GM12878 (cell line): ENCODE measurements at regions not wholly inside any gene's neighbourhood (a gene's known extent, or its start where the extent isn't known, plus 50 kb on each side); places are given as distances from the start of the nearest gene placed in this dataset.

Experiments
- ATAC-seq: fragments of 200-7000 bp; cut with Tn5 transposase; 3 replicates; pipeline ENCODE4 v1.9.1; 2020; ENCODE audit warnings: mild to moderate bottlenecking, moderate library complexity
- BruUV-seq: library from RNA; stranded (reverse); fragments of 400-500 nt; replicated peaks from 2 replicates; lab custom pipeline; 2021; lab: Mats Ljungman, UMichigan
- CTCF ChIA-PET: fragments of 300-600 bp; sonication (Branson Sonifier 250); formaldehyde crosslinking; extraction: SDS; loops from one replicate; lab custom pipeline; 2021; ENCODE audit warnings: inconsistent platforms; lab: Yijun Ruan, JAX
- POLR2A ChIA-PET: fragments of 350-600 bp; formaldehyde crosslinking; extraction: SDS; loops from one replicate; lab custom pipeline; 2021; ENCODE audit warnings: inconsistent platforms; lab: Charles Lee
- RAD21 ChIA-PET: fragments of 300-600 bp; sonication (Branson Sonifier 250); formaldehyde crosslinking; loops from one replicate; lab custom pipeline; 2023; ENCODE audit warnings: antibody characterized with exemption; ENCODE audit not compliant: unreplicated experiment; lab: Charles Lee
- SMC1A ChIA-PET: fragments of 300-600 bp; sonication (Branson Sonifier 250); formaldehyde crosslinking; loops from one replicate; lab custom pipeline; 2023; ENCODE audit not compliant: unreplicated experiment, uncharacterized antibody; lab: Charles Lee
- DNase-seq: peaks from one replicate; pipeline ENCODE4 v3.0.0-alpha.2; 2011; ENCODE audit warnings: low read depth, low spot score
- FAIRE-seq: peaks from 3 replicates; lab custom pipeline; 2011; peaks lifted over from hg19 to GRCh38; lab: Jason Lieb, UNC
- H2AFZ ChIP-seq: 2 replicates; pipeline ENCODE4 v1.6.0; 2011; ENCODE audit warnings: low read depth, low read length, control low read depth; ENCODE audit not compliant: control insufficient read depth
- H3K27ac ChIP-seq: 2 replicates; pipeline ENCODE4 v1.5.1; 2011; ENCODE audit warnings: control low read depth; ENCODE audit not compliant: control insufficient read depth, insufficient read depth
- H3K27me3 ChIP-seq, 2 experiments: replicated peaks in 1 of 2; 2 replicates each; pipeline versions ENCODE4 v1.6.0 to v1.6.1; 2011; ENCODE audit warnings: low read length in 1 of 2; ENCODE audit not compliant: control insufficient read depth in 2 of 2, insufficient read depth in 2 of 2
- H3K36me3 ChIP-seq, 2 experiments: 2 replicates each; pipeline ENCODE4 v1.5.1; 2011; ENCODE audit warnings: low read length in 1 of 2; ENCODE audit not compliant: control insufficient read depth in 2 of 2, insufficient read depth in 2 of 2
- H3K4me1 ChIP-seq: 2 replicates; pipeline ENCODE4 v1.6.1; 2011; ENCODE audit warnings: mild to moderate bottlenecking, low read length, moderate library complexity, mixed read lengths; ENCODE audit not compliant: control insufficient read depth, insufficient read depth
- H3K4me2 ChIP-seq: 2 replicates; pipeline ENCODE4 v1.6.0; 2011; ENCODE audit warnings: control low read depth; ENCODE audit not compliant: control insufficient read depth, insufficient read depth
- H3K4me3 ChIP-seq: fragments of 200-600 bp; sonication (generic); 2 replicates; pipeline ENCODE4 v1.5.1; 2016
- H3K79me2 ChIP-seq: 2 replicates; pipeline ENCODE4 v1.6.0; 2011; ENCODE audit warnings: low read length; ENCODE audit not compliant: control insufficient read depth, insufficient read depth
- H3K9ac ChIP-seq: 2 replicates; pipeline ENCODE4 v1.8.0; 2011; ENCODE audit warnings: low read length, control low read depth, mixed read lengths; ENCODE audit not compliant: control insufficient read depth, insufficient read depth
- H3K9me3 ChIP-seq: replicated peaks from 3 replicates; pipeline ENCODE4 v1.5.1; 2011; ENCODE audit warnings: mild to moderate bottlenecking, low read length; ENCODE audit not compliant: control insufficient read depth, insufficient read depth
- H4K20me1 ChIP-seq: 2 replicates; pipeline ENCODE4 v1.6.0; 2011; ENCODE audit not compliant: control insufficient read depth, insufficient read depth
- ATF2 ChIP-seq: IDR thresholded peaks from 2 replicates; pipeline ENCODE4 v1.6.1; 2012; ENCODE audit warnings: low read length, inconsistent platforms
- EGR1 ChIP-seq, 2 experiments: IDR thresholded peaks; 1 replicate in 1 of 2; 2 replicates in 1 of 2; pipeline ENCODE4 v1.6.1; 2011 to 2012; ENCODE audit warnings: low read depth in 2 of 2, low read length in 2 of 2, borderline replicate concordance in 1 of 2, mild to moderate bottlenecking in 1 of 2, moderate library complexity in 1 of 2
- ELK1 ChIP-seq: IDR thresholded peaks from 2 replicates; pipeline ENCODE4 v1.6.1; 2012; ENCODE audit warnings: low read depth, low read length, improper control_type of control experiment
- MTA3 ChIP-seq: IDR thresholded peaks from 2 replicates; pipeline ENCODE4 v1.6.1; 2012; ENCODE audit warnings: low read length, inconsistent platforms, borderline replicate concordance
- NBN ChIP-seq: fragments of 450-650 bp; IDR thresholded peaks from 2 replicates; pipeline ENCODE4 v1.6.1; 2016
- NFIC ChIP-seq: IDR thresholded peaks from 2 replicates; pipeline ENCODE4 v1.6.1; 2012; ENCODE audit warnings: low read depth, mild to moderate bottlenecking, inconsistent platforms, low read length, moderate library complexity
- NFYA ChIP-seq: IDR thresholded peaks from 2 replicates; pipeline ENCODE4 v1.6.1; 2011; ENCODE audit warnings: low read depth, mild to moderate bottlenecking, low read length, improper control_type of control experiment, borderline replicate concordance
- NR2F1 ChIP-seq: fragments of 450-650 bp; conservative IDR thresholded peaks from 2 replicates; pipeline ENCODE4 v1.6.1; 2017; ENCODE audit warnings: mild to moderate bottlenecking
- PAX5 ChIP-seq: IDR thresholded peaks from 2 replicates; pipeline ENCODE4 v1.6.1; 2011; ENCODE audit warnings: low read depth, low read length, borderline replicate concordance
- SKIL ChIP-seq: fragments of 450-650 bp; IDR thresholded peaks from 2 replicates; pipeline ENCODE4 v1.6.1; 2017; ENCODE audit warnings: mild to moderate bottlenecking, low read depth, inconsistent platforms; ENCODE audit not compliant: poor library complexity, severe bottlenecking
- SRF ChIP-seq, 2 experiments: IDR thresholded peaks; 2 replicates each; pipeline ENCODE4 v1.6.1; 2011; ENCODE audit warnings: low read depth in 2 of 2, low read length in 2 of 2, mild to moderate bottlenecking in 1 of 2, moderate library complexity in 1 of 2
- STAT3 ChIP-seq: IDR thresholded peaks from 2 replicates; pipeline ENCODE4 v1.6.1; 2011; ENCODE audit warnings: low read depth, low read length, improper control_type of control experiment
- SUZ12 ChIP-seq: fragments of 200-600 bp; sonication (generic); IDR thresholded peaks from one replicate; pipeline ENCODE4 v1.6.1; 2018; ENCODE audit warnings: antibody characterized with exemption, mild to moderate bottlenecking; ENCODE audit not compliant: unreplicated experiment
- WRNIP1 ChIP-seq: IDR thresholded peaks from 2 replicates; pipeline ENCODE4 v1.6.1; 2011; ENCODE audit warnings: low read depth, low read length, improper control_type of control experiment, borderline replicate concordance
- ZNF274 ChIP-seq: IDR thresholded peaks from one replicate; pipeline ENCODE4 v1.8.0; 2011; ENCODE audit not compliant: insufficient read length, insufficient read depth
- in situ Hi-C: fragments of 300-500 bp; cut with MboI; formaldehyde crosslinking; loops from 9 replicates; pipeline ENCODE4 v1.14.3; 2018; ENCODE audit warnings: mixed read lengths
- intact Hi-C: fragments of 100-400 bp; cut with micrococcal nuclease; formaldehyde crosslinking; loops from one replicate; pipeline ENCODE4 v1.14.2; 2022; ENCODE audit not compliant: unreplicated experiment
- TF ChIP-seq, protein P1 (sequence below): fragments of 450-650 bp; IDR thresholded peaks from 2 replicates; pipeline ENCODE4 v1.6.1; 2017; ENCODE audit warnings: mild to moderate bottlenecking, moderate library complexity

- ATAC-seq (no peak), DNase-seq (no peak), FAIRE-seq (no peak)
- TF ChIP-seq SKIL, result no peak
- no peak for TF ChIP-seq NFYA
- TF ChIP-seq PAX5, result no peak
- no peak for TF ChIP-seq WRNIP1
- no peak for TF ChIP-seq NFIC
- TF ChIP-seq NR2F1, result no peak
- TF ChIP-seq SUZ12, result no peak
- TF ChIP-seq MTA3, result no peak
- TF ChIP-seq STAT3, result no peak
- TF ChIP-seq NBN, result no peak
- TF ChIP-seq ATF2, result no peak
- TF ChIP-seq ELK1, result no peak
- TF ChIP-seq ZNF274, result no peak
- no peak for TF ChIP-seq SRF (IDR thresholded peaks at IDR 0.05; ENCODE audit: low read depth in 2 of 2, low read length in 2 of 2)
- TF ChIP-seq, protein P1, sequence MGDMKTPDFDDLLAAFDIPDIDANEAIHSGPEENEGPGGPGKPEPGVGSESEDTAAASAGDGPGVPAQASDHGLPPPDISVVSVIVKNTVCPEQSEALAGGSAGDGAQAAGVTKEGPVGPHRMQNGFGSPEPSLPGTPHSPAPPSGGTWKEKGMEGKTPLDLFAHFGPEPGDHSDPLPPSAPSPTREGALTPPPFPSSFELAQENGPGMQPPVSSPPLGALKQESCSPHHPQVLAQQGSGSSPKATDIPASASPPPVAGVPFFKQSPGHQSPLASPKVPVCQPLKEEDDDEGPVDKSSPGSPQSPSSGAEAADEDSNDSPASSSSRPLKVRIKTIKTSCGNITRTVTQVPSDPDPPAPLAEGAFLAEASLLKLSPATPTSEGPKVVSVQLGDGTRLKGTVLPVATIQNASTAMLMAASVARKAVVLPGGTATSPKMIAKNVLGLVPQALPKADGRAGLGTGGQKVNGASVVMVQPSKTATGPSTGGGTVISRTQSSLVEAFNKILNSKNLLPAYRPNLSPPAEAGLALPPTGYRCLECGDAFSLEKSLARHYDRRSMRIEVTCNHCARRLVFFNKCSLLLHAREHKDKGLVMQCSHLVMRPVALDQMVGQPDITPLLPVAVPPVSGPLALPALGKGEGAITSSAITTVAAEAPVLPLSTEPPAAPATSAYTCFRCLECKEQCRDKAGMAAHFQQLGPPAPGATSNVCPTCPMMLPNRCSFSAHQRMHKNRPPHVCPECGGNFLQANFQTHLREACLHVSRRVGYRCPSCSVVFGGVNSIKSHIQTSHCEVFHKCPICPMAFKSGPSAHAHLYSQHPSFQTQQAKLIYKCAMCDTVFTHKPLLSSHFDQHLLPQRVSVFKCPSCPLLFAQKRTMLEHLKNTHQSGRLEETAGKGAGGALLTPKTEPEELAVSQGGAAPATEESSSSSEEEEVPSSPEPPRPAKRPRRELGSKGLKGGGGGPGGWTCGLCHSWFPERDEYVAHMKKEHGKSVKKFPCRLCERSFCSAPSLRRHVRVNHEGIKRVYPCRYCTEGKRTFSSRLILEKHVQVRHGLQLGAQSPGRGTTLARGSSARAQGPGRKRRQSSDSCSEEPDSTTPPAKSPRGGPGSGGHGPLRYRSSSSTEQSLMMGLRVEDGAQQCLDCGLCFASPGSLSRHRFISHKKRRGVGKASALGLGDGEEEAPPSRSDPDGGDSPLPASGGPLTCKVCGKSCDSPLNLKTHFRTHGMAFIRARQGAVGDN, result no peak
- no peak for TF ChIP-seq EGR1 (IDR thresholded peaks at IDR 0.05; ENCODE audit: borderline replicate concordance in 1 of 2, low read depth in 2 of 2, low read length in 2 of 2)
- no peaks in the 10 kb centered on the region for H3K79me2 ChIP-seq
- intact Hi-C loops, result no loop called here
- H3K4me2 ChIP-seq, result no peak overlapping the region
- ChIA-PET POLR2A (no interaction called here), RAD21 (no interaction called here), SMC1A (no interaction called here), CTCF (no interaction called here)
- no peaks in the 10 kb centered on the region for H3K4me1 ChIP-seq
- H2AFZ ChIP-seq, result no peak overlapping the region
- no peaks in the 10 kb centered on the region for H4K20me1 ChIP-seq
- no peaks in the 10 kb centered on the region for H3K36me3 ChIP-seq
- no peak overlapping the region for H3K27ac ChIP-seq
- no peaks in the 10 kb centered on the region; the same call in 2 of the 3 replicates for H3K9me3 ChIP-seq
- no TSS peak for BruUV-seq
- H3K9ac ChIP-seq, result no peak overlapping the region
- H3K4me3 ChIP-seq, result no peak overlapping the region
- H3K27me3 ChIP-seq, result no peaks in the 10 kb centered on the region
- in situ Hi-C loops, result no loop called here
These were observed 495.1 kb upstream of the FRG1 start for GRCh38 chr4:189445613-189446012.
